ENCODE measurements at regions not wholly inside any gene's neighbourhood (a gene's known extent, or its start where the extent isn't known, plus 50 kb on each side); places are given as distances from the start of the nearest gene placed in this dataset.

GRCh38 chr3:22506871-22507270 lies 696.3 kb upstream of the UBE2E2 start (continued):
- no peak for TF ChIP-seq ZNF18 (tag by site-specific recombination; IDR thresholded peaks at IDR 0.05)
- TF ChIP-seq IKZF3 (tag by site-specific recombination; IDR thresholded peaks at IDR 0.05), result no peak
- no peak for TF ChIP-seq SCRT1 (tag by site-specific recombination; IDR thresholded peaks at IDR 0.05; ENCODE audit: borderline replicate concordance)

DNA sequence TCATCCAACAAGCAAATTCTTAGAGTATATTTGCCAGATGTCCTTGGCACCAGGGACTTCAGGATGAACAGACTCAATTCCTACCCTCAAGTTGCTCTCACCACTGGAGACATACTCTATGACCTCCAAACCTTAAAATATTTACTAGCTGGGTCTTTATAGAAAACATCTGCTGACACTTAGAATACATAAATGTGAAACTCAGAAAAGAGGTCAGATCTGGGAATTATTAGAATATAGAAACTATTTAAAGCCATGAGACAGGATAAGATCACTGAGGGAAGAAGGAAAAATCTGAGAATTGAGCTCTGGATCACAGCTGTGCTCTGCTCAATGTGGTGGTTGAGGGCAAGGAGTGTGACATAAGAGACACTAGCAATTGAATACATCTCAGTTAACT lies 695.4 kb upstream of the UBE2E2 start:
- Histone ChIP-seq H3K4me3 (ENCODE audit: low read depth, low read length) (no peak overlapping the region), H3K27ac (ENCODE audit: extremely low read depth, low read depth, low read length) (no peak overlapping the region), H3K9me3 (ENCODE audit: control insufficient read depth, insufficient read depth, low read depth, low read length) (no peaks in the 10 kb centered on the region), H3K36me3 (ENCODE audit: control insufficient read depth in 2 of 2, insufficient read depth in 1 of 2, low read length in 2 of 2) (no peaks in the 10 kb centered on the region), H3K4me1 (ENCODE audit: control insufficient read depth, insufficient read depth, low read length) (no peaks in the 10 kb centered on the region)
- ChIA-PET CTCF (no interaction called here), POLR2A (no interaction called here)
- no peak for TF ChIP-seq ZNF223 (tag by site-specific recombination; IDR thresholded peaks at IDR 0.05)
- TF ChIP-seq MYNN (tag by site-specific recombination; IDR thresholded peaks at IDR 0.05; ENCODE audit: borderline replicate concordance), result no peak
- no peak for TF ChIP-seq ZXDB (tag by site-specific recombination; IDR thresholded peaks at IDR 0.05)
- TF ChIP-seq ZNF10 (tag by site-specific recombination; IDR thresholded peaks at IDR 0.05), result no peak
- no peak for TF ChIP-seq ZSCAN23 (tag by site-specific recombination; IDR thresholded peaks at IDR 0.05)
- no peak for TF ChIP-seq ZNF621 (tag by site-specific recombination; IDR thresholded peaks at IDR 0.05)
- TF ChIP-seq ZSCAN16 (tag by site-specific recombination; IDR thresholded peaks at IDR 0.05), result no peak
- no peak for TF ChIP-seq ZNF2 (tag by site-specific recombination; IDR thresholded peaks at IDR 0.05)
- TF ChIP-seq ZNF350 (tag by site-specific recombination; IDR thresholded peaks at IDR 0.05), result no peak
- no peak for TF ChIP-seq ZNF24 (tag by site-specific recombination; IDR thresholded peaks at IDR 0.05)
- no peak for TF ChIP-seq ZNF48 (tag by site-specific recombination; IDR thresholded peaks at IDR 0.05)
- TF ChIP-seq ZNF146 (tag by site-specific recombination; IDR thresholded peaks at IDR 0.05), result no peak
- TF ChIP-seq, protein P1, sequence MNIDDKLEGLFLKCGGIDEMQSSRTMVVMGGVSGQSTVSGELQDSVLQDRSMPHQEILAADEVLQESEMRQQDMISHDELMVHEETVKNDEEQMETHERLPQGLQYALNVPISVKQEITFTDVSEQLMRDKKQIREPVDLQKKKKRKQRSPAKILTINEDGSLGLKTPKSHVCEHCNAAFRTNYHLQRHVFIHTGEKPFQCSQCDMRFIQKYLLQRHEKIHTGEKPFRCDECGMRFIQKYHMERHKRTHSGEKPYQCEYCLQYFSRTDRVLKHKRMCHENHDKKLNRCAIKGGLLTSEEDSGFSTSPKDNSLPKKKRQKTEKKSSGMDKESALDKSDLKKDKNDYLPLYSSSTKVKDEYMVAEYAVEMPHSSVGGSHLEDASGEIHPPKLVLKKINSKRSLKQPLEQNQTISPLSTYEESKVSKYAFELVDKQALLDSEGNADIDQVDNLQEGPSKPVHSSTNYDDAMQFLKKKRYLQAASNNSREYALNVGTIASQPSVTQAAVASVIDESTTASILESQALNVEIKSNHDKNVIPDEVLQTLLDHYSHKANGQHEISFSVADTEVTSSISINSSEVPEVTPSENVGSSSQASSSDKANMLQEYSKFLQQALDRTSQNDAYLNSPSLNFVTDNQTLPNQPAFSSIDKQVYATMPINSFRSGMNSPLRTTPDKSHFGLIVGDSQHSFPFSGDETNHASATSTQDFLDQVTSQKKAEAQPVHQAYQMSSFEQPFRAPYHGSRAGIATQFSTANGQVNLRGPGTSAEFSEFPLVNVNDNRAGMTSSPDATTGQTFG (tag by site-specific recombination; IDR thresholded peaks at IDR 0.05; ENCODE audit: borderline replicate concordance), result no peak

DNA sequence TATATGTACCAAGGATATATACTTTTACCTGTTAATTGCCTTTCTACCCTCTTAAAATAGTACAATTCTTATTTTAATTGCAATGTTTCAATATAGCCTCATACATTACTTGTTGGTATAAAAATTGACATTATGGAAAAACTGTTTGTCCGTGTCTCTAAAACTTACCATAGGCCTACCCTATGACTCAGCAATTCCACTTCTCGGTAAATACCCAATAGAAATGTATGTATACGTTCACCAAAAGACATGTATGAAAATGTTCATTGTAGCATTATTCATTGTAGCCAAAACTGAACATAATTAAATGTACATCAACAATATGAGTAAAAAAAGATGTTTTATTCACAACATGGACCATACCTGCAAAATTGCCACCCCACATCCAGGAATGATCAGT lies 679.2 kb upstream of the UBE2E2 start:
- Histone ChIP-seq H3K4me3 (ENCODE audit: low read depth, low read length) (no peak overlapping the region), H3K27ac (ENCODE audit: extremely low read depth, low read depth, low read length) (no peak overlapping the region), H3K9me3 (ENCODE audit: control insufficient read depth, insufficient read depth, low read depth, low read length) (no peaks in the 10 kb centered on the region), H3K4me1 (ENCODE audit: control insufficient read depth, insufficient read depth, low read length) (no peaks in the 10 kb centered on the region), H3K36me3 (ENCODE audit: control insufficient read depth in 2 of 2, insufficient read depth in 1 of 2, low read length in 2 of 2) (no peaks in the 10 kb centered on the region)
- TF ChIP-seq SP2 (tag by site-specific recombination; IDR thresholded peaks at IDR 0.05) (no peak), ZXDB (tag by site-specific recombination; IDR thresholded peaks at IDR 0.05) (no peak), ZNF670 (tag by site-specific recombination; IDR thresholded peaks at IDR 0.05; ENCODE audit: low read depth) (no peak), TCF7L2 (IDR thresholded peaks at IDR 0.05; ENCODE audit: borderline replicate concordance, low read depth, low read length) (no peak), ZNF23 (tag by site-specific recombination; IDR thresholded peaks at IDR 0.05; ENCODE audit: borderline replicate concordance) (no peak), ZNF677 (tag by site-specific recombination; IDR thresholded peaks at IDR 0.05) (no peak), ZSCAN30 (tag by site-specific recombination; IDR thresholded peaks at IDR 0.05) (no peak), ZNF624 (tag by site-specific recombination; IDR thresholded peaks at IDR 0.05) (no peak), KLF16 (tag by site-specific recombination; IDR thresholded peaks at IDR 0.05) (no peak)
- TF ChIP-seq, protein P2, sequence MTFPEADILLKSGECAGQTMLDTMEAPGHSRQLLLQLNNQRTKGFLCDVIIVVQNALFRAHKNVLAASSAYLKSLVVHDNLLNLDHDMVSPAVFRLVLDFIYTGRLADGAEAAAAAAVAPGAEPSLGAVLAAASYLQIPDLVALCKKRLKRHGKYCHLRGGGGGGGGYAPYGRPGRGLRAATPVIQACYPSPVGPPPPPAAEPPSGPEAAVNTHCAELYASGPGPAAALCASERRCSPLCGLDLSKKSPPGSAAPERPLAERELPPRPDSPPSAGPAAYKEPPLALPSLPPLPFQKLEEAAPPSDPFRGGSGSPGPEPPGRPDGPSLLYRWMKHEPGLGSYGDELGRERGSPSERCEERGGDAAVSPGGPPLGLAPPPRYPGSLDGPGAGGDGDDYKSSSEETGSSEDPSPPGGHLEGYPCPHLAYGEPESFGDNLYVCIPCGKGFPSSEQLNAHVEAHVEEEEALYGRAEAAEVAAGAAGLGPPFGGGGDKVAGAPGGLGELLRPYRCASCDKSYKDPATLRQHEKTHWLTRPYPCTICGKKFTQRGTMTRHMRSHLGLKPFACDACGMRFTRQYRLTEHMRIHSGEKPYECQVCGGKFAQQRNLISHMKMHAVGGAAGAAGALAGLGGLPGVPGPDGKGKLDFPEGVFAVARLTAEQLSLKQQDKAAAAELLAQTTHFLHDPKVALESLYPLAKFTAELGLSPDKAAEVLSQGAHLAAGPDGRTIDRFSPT (tag by site-specific recombination; IDR thresholded peaks at IDR 0.05), result no peak
- POLR2A ChIA-PET, result no interaction called here
- CTCF ChIA-PET, result no interaction called here

Data from HEK293 (cell line).